ENCODE measurements at regions not wholly inside any gene's neighbourhood (a gene's known extent, or its start where the extent isn't known, plus 50 kb on each side); places are given as distances from the start of the nearest gene placed in this dataset.

DNA sequence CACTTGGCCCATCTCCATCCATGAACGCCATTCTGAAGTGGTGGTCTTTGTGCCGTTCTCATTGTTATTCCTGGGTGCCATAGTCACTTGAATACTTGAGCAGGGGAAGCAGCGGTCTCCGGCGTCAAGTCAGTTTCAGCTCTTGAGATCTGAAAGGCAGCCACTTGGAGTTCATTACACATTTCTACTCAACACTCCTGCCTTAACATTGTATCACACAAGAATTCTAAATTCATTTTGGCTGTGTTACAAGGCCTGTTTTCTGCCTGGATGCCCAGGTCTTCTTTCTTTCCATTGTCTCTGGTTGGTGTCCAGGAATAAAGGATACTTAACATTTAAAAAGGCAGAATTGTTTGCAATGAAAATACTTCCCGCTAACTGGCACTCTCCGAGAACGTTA, 69.0 kb upstream of the RAB11FIP2 start:
- WGBS, 10 experiments: 6 to 93% (median 43%) methylated on average over 1 to 8 of the region's 8 CpGs; no CpG with 5 or more reads in 1 of the 10 experiments
- H3K4me3 ChIP-seq: no peak overlapping the region
- peaks cover 15 to 26% of the 10 kb centered on the region in 2 donors for H3K4me1 ChIP-seq (replicated peaks in 1 of 2)
- no peak overlapping the region for H3K27ac ChIP-seq
- in situ Hi-C loops (cut with MboI; ENCODE audit: low pct_unique_long_range_greater_than_20kb in 2 of 9, low sequenced_read_pairs in 9 of 9, unreplicated experiment in 9 of 9): no loop called here
- ATAC-seq (replicated peaks in 6 of 8): peak in 4 of 8 experiments; percentile 40 to 62 (median 53)

- no peak for ATAC-seq (replicated peaks in 6 of 8)
- H3K4me1 ChIP-seq (replicated peaks in 1 of 2): peaks cover 15 to 27% of the 10 kb centered on the region in 2 donors
- no peak overlapping the region for H3K27ac ChIP-seq
- in situ Hi-C loops (cut with MboI; ENCODE audit: low pct_unique_long_range_greater_than_20kb in 2 of 9, low sequenced_read_pairs in 9 of 9, unreplicated experiment in 9 of 9): no loop called here
- H3K4me3 ChIP-seq: no peak overlapping the region
- WGBS, 10 experiments: 0 to 100% (median 80%) methylated on average over 1 of the region's 1 CpG; no CpG with 5 or more reads in 2 of the 10 experiments
Observed at GRCh38 chr10:118114992-118115391, 68.3 kb upstream of the RAB11FIP2 start.

- no peak overlapping the region for H3K4me3 ChIP-seq
- in situ Hi-C loops (cut with MboI; ENCODE audit: low pct_unique_long_range_greater_than_20kb in 2 of 9, low sequenced_read_pairs in 9 of 9, unreplicated experiment in 9 of 9): no loop called here
- H3K27ac ChIP-seq: no peak overlapping the region
- ATAC-seq (replicated peaks in 6 of 8): no peak
- peaks cover 34 to 50% of the 10 kb centered on the region in 2 donors for H3K4me1 ChIP-seq (replicated peaks in 1 of 2)
- 86 to 100% (median 90%) methylated on average over 1 to 2 of the region's 6 CpGs; no CpG with 5 or more reads in 5 of the 10 experiments for WGBS, 10 experiments
Observed at GRCh38 chr10:118112543-118113125, 65.9 kb upstream of the RAB11FIP2 start.

- ATAC-seq (replicated peaks in 6 of 8): no peak
- 80 to 100% (median 100%) methylated on average over 1 of the region's 1 CpG; no CpG with 5 or more reads in 6 of the 10 experiments for WGBS, 10 experiments
- Histone ChIP-seq H3K4me3 (no peak overlapping the region), H3K4me1 (replicated peaks in 1 of 2) (peaks cover 19 to 35% of the 10 kb centered on the region in 2 donors), H3K27ac (no peak overlapping the region)
- in situ Hi-C loops (cut with MboI; ENCODE audit: low pct_unique_long_range_greater_than_20kb in 2 of 9, low sequenced_read_pairs in 9 of 9, unreplicated experiment in 9 of 9): no loop called here
Observed at GRCh38 chr10:118110750-118111149, 64.0 kb upstream of the RAB11FIP2 start.

GRCh38 chr10:118108194-118109026, 61.7 kb upstream of the RAB11FIP2 start:
- 20 to 64% (median 39%) methylated on average over 2 to 20 of the region's 20 CpGs for WGBS, 10 experiments
- peak in 6 of 8 experiments; percentile 45 to 98 (median 94) for ATAC-seq (replicated peaks in 6 of 8)
- Histone ChIP-seq H3K4me3 (peak overlapping the region in 1 of 5 donors; percentile 15), H3K27ac (peak overlapping the region; percentile 10 to 57), H3K4me1 (replicated peaks in 1 of 2) (peaks cover 19 to 25% of the 10 kb centered on the region in 2 donors)
- in situ Hi-C loops (cut with MboI; ENCODE audit: low pct_unique_long_range_greater_than_20kb in 2 of 9, low sequenced_read_pairs in 9 of 9, unreplicated experiment in 9 of 9): no loop called here

- WGBS, 10 experiments: 60 to 100% (median 90%) methylated on average over 1 to 2 of the region's 2 CpGs; no CpG with 5 or more reads in 2 of the 10 experiments
- no peak overlapping the region for H3K27ac ChIP-seq
- H3K4me1 ChIP-seq (replicated peaks in 1 of 2): peaks cover 19 to 25% of the 10 kb centered on the region in 2 donors
- in situ Hi-C loops (cut with MboI; ENCODE audit: low pct_unique_long_range_greater_than_20kb in 2 of 9, low sequenced_read_pairs in 9 of 9, unreplicated experiment in 9 of 9): no loop called here
- H3K4me3 ChIP-seq: no peak overlapping the region
- ATAC-seq (replicated peaks in 6 of 8): no peak
Observed at GRCh38 chr10:118107541-118107940, 60.8 kb upstream of the RAB11FIP2 start.

DNA sequence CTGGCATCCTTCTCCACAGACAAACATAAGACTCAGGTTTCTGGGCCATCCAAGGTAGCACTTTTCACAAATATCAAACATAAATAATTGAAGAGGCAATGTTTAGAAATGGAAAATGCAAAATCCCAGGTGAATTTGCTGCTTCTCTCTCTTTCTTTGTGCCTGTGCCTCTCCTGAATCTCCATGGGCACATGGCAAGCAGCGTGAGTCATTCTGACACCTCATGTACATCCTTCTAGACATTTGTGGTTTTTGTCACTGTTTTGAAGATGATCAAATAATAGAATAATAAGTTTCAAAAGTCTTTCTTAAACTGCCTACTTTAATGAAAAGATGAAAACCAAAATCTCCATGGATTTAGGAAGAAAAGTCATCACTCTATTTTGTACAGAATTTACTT, 60.3 kb upstream of the RAB11FIP2 start:
- Histone ChIP-seq H3K27ac (no peak overlapping the region), H3K4me1 (replicated peaks in 1 of 2) (peaks cover 19 to 25% of the 10 kb centered on the region in 2 donors), H3K4me3 (no peak overlapping the region)
- in situ Hi-C loops (cut with MboI; ENCODE audit: low pct_unique_long_range_greater_than_20kb in 2 of 9, low sequenced_read_pairs in 9 of 9, unreplicated experiment in 9 of 9): no loop called here
- ATAC-seq (replicated peaks in 6 of 8): peak in 1 of 8 experiments; percentile 45
- 100% methylated on average over 1 of the region's 1 CpG; no CpG with 5 or more reads in 5 of the 10 experiments for WGBS, 10 experiments

GRCh38 chr10:118106426-118106825, 59.7 kb upstream of the RAB11FIP2 start:
- no peak overlapping the region for H3K4me3 ChIP-seq
- H3K4me1 ChIP-seq (replicated peaks in 1 of 2): peaks cover 19 to 25% of the 10 kb centered on the region in 2 donors
- ATAC-seq (replicated peaks in 6 of 8): peak in 5 of 8 experiments; percentile 34 to 60 (median 36)
- WGBS, 10 experiments: 20 to 89% (median 70%) methylated on average over 1 to 3 of the region's 3 CpGs; no CpG with 5 or more reads in 2 of the 10 experiments
- no peak overlapping the region for H3K27ac ChIP-seq
- in situ Hi-C loops (cut with MboI; ENCODE audit: low pct_unique_long_range_greater_than_20kb in 2 of 9, low sequenced_read_pairs in 9 of 9, unreplicated experiment in 9 of 9): no loop called here

- Histone ChIP-seq H3K4me3 (no peak overlapping the region), H3K4me1 (replicated peaks in 1 of 2) (no peaks in the 10 kb centered on the region), H3K27ac (no peak overlapping the region)
- 0 to 86% (median 63%) methylated on average over 1 of the region's 1 CpG; no CpG with 5 or more reads in 3 of the 10 experiments for WGBS, 10 experiments
- no peak for ATAC-seq (replicated peaks in 6 of 8)
- in situ Hi-C loops (cut with MboI; ENCODE audit: low pct_unique_long_range_greater_than_20kb in 2 of 9, low sequenced_read_pairs in 9 of 9, unreplicated experiment in 9 of 9): no loop called here
Observed at GRCh38 chr10:118102121-118102520, 55.4 kb upstream of the RAB11FIP2 start.

GRCh38 chr10:118101501-118101900, 54.8 kb upstream of the RAB11FIP2 start:
- no peak overlapping the region for H3K27ac ChIP-seq
- ATAC-seq (replicated peaks in 6 of 8): no peak
- in situ Hi-C loops (cut with MboI; ENCODE audit: low pct_unique_long_range_greater_than_20kb in 2 of 9, low sequenced_read_pairs in 9 of 9, unreplicated experiment in 9 of 9): no loop called here
- H3K4me1 ChIP-seq (replicated peaks in 1 of 2): no peaks in the 10 kb centered on the region
- H3K4me3 ChIP-seq: no peak overlapping the region
- WGBS, 10 experiments: 47 to 95% (median 81%) methylated on average over 1 to 3 of the region's 3 CpGs

All from motor neuron (in vitro differentiated cells).